HG03460 (cell line): ENCODE measurements at regions not wholly inside any gene's neighbourhood (a gene's known extent, or its start where the extent isn't known, plus 50 kb on each side); places are given as distances from the start of the nearest gene placed in this dataset.

ENCODE experiments used
- ATAC-seq: cut with Tn5 transposase; IDR thresholded peaks from one replicate; pipeline ENCODE4 v1.9.1; 2021; ENCODE audit not compliant: unreplicated experiment

GRCh38 chr9:120221844-120222243, 358.1 kb downstream of the CDK5RAP2 start:
- no peak for ATAC-seq

DNA sequence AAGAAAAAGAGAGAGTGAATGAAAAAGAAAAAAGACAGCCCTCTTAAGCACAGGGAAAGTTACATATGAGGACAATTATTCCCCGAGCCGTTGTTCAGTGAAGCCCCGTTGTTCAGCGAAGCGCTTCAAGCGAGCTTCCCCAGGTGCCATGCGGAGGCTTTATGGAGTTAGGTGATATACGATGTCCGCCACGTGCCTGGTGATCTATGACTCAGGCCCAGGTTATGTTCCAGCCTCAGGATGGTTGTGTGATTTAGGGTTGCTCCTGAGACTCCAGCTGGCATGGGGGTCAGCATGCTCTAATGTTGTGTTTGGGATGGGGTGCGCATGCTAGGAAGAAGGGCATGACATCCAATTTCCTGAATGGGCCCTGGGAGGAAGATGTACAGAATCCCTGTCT, 365.6 kb downstream of the CDK5RAP2 start:
- no peak for ATAC-seq

DNA sequence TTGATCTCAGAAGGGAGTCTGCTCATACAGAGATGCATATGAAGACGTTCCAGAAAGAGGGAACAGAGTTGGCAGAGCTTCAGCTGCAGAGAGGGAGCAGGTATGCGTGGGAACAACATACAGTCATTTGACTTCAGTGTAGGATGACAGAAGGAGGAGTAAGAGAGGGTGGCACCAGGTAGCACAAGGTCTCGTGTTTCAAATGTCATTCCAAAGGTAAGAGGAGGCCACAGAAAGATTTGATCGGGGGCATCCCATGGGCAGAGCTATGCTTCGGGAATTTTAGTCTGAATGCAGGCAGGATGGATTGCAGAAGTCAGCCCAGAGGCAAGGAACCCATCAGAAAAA, 367.1 kb downstream of the CDK5RAP2 start:
- peak; percentile 32 for ATAC-seq

- ATAC-seq: peak; percentile 74
Observed at GRCh38 chr9:120212153-120212852, 367.7 kb downstream of the CDK5RAP2 start.

DNA sequence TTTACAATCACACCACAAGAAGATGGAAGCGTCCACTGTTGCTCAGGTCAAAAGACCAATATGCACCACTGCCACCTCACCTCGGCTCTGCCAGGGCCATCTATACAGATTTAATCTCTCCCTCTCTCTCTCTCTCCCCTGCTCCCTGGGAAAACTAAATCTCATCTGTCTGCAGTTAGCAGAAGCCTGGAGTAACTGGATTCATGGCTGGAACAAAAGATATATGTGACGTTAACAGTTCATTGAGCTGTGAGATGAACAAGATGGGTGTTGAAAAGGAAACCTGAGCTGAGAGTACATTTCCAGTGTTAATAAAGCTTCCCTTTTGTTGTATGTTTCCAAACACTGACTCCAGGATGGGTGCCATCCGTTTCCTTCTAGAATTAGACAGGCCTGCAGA, 369.7 kb downstream of the CDK5RAP2 start:
- no peak for ATAC-seq

- no peak for ATAC-seq
Observed at GRCh38 chr9:120202856-120203654, 376.9 kb downstream of the CDK5RAP2 start.

DNA sequence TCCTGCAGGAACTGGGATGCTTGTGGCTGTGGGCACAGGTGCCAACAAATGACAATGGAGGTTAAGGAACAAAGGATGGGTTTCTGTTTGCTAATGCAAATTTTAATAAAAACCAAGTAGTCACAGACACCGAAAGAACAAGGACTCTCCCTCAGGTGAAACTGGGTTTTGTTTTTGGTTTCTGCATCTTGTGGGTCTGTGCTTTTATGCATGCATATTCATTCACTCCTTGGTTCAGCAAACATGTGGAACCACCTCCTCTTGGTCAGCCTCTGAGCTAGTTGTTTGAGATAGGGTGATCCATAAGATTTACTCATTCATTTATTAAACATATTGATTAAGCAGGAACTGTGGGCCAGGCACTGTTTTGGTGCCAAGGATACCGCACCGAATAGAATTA, 381.9 kb downstream of the CDK5RAP2 start:
- no peak for ATAC-seq

DNA sequence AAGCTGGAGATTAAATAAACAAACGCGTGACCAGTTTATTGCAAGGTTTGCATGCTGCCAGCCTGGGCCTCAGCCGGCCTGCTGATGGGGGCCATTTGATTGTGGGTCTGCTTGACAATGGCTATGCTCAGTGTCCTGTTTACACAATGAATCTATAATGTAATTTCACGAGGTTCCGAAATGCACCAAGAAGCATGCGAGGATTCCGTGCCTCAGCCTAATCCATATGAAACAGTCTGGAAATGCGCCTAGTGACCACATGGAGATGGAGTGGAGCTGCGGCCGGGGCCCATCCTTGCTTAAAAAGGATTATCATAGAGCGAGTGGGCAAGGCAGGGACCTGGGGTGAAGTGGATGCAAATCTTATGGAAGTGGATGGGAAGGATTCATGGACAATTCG, 382.4 kb downstream of the CDK5RAP2 start:
- no peak for ATAC-seq

GRCh38 chr9:120191141-120191540, 388.8 kb downstream of the CDK5RAP2 start:
- ATAC-seq: no peak

- no peak for ATAC-seq
Observed at GRCh38 chr9:120187758-120188157, 392.2 kb downstream of the CDK5RAP2 start.

DNA sequence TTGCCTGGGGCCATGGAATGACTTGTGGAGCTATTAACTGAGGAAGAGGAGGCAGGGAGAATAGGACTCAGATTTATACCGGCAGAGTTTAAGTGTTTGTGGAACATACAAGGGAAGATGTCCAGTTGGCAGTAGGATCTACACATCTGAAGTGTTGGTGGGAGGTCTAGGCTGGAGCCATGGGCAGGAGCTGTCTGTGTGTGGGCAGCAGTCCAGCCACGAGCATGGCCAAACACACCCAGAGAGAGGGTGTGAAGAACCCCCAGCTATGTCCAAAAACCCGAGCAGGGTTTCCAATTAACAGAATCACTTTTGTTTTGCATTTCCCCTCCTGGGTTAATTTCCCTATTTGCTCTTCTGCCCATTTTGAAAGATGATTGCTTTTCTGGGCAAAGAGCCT, 393.7 kb downstream of the CDK5RAP2 start:
- no peak for ATAC-seq

GRCh38 chr9:120184266-120184665, 395.7 kb downstream of the CDK5RAP2 start:
- ATAC-seq: peak; percentile 64

- ATAC-seq: no peak
Observed at GRCh38 chr9:120183615-120184014, 396.4 kb downstream of the CDK5RAP2 start.

DNA sequence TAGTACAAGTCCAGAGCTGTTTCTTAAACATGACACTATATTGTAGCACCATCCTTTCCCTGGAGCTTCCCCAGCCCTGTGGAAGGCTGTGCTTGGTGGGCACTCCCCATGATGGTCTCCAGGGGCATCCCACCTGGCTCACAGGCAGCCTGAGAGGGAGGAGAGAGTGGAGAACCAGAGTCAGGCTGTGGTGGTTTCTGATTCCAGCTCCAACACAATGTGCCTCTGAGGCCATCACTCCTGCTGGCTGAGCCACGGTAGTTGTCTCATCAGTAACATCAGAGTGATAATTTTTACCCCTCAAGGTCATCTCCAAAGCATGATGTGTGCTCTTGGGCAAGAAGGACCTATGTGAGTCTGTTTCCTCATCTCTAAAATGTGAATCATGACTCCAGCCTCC, 398.0 kb downstream of the CDK5RAP2 start:
- ATAC-seq: no peak

- ATAC-seq: no peak
Observed at GRCh38 chr9:120177121-120177520, 402.8 kb downstream of the CDK5RAP2 start.

DNA sequence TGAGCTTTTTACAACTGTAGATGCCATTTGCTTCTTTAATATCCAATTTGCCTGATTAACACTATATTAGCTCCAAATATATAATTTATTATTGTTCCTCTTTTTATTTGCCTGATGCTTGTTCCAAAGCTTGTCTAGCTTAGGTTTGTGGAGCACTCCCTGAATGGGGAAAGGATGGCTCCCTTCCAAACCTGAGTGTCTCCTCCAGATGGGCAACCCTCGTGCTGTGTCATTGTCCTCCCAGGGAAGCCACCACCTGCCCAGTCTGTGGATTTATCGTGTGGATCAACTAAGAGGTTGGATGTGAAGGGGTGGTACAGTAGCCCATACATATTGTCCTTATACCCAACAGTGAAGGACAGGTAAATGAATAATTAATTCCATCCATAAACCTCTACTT, 404.9 kb downstream of the CDK5RAP2 start:
- ATAC-seq: no peak

DNA sequence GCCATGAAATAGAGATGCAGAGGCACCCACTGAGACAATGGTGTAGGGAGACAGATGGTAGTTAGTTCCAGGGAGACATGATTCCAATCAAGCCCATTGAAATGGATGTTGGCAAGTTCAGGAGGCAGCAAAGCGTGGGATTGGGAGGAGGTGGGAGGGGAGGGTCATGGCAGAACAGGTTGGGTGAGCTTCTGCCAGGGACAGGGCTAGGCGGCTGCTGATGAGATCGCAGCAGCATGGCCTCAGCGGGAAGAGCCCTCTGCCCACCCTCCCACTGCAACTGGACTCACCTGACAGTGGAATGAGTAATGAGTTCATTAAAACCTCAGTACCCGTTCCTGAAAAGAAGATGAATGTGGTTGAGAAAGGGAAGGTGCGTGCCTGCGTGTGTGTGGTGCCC, 418.2 kb downstream of the CDK5RAP2 start:
- ATAC-seq: no peak

DNA sequence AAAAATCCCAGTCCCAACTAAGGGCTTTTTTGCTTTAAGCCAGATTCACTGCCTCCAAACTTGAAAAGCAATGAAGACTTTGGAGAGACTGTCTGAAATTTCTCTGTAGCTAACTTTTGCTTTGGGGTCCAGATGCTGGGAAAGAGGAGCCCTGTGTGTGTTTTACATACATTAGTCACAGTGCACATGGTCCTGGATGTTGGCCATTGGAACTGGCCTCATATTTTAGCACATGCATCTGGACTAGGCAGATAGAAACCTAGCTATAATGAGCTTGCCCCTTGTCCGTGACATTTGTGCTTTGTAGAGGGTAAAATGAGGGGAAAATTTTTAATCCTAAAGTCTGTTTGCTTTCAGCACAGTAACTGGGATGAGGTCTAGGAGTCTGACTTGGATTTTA, 421.7 kb downstream of the CDK5RAP2 start:
- no peak for ATAC-seq

- ATAC-seq: no peak
Observed at GRCh38 chr9:120156376-120156775, 423.6 kb downstream of the CDK5RAP2 start.

DNA sequence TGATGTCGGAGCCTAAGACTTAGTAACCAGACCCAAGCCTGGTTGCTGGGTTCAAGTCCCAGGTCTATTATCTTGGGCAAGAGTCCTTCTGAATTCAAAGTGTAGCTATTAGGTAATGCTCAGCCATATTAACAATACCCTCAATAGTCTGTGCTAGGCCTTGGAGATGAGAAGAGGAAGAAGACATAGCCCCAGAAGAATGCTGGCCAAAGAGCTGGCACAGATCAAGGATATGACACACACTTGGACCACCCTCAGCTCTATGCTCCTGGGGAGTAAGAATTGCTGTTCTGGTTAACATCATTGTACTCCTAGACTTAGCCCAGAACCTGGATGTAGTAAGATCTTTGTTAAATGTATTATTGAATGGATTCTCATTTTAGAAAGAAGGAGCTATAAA, 426.7 kb downstream of the CDK5RAP2 start:
- no peak for ATAC-seq

- ATAC-seq: no peak
Observed at GRCh38 chr9:120152295-120152694, 427.7 kb downstream of the CDK5RAP2 start.

DNA sequence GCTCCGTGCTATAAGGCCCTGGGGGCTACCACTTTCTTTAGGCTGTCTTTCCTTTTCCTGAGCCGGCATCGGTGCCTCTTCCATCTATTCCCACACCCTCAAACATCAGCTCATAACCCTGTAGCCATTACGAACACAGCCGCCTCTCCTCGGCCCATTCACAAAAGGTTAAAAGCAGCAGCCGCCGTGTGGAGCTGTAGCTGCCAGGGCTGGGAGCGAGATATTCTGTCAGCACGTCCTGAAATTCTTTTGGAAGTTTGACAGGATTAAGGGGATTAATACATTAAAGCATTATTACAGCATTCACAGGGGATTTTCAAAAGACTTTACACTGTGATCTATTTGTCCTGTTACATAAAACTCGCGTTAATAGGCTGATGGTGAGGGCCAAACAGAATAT, 428.2 kb downstream of the CDK5RAP2 start:
- no peak for ATAC-seq

GRCh38 chr9:120151149-120151548, 428.8 kb downstream of the CDK5RAP2 start:
- no peak for ATAC-seq
